ENCODE measurements at regions not wholly inside any gene's neighbourhood (a gene's known extent, or its start where the extent isn't known, plus 50 kb on each side); places are given as distances from the start of the nearest gene placed in this dataset.

DNA sequence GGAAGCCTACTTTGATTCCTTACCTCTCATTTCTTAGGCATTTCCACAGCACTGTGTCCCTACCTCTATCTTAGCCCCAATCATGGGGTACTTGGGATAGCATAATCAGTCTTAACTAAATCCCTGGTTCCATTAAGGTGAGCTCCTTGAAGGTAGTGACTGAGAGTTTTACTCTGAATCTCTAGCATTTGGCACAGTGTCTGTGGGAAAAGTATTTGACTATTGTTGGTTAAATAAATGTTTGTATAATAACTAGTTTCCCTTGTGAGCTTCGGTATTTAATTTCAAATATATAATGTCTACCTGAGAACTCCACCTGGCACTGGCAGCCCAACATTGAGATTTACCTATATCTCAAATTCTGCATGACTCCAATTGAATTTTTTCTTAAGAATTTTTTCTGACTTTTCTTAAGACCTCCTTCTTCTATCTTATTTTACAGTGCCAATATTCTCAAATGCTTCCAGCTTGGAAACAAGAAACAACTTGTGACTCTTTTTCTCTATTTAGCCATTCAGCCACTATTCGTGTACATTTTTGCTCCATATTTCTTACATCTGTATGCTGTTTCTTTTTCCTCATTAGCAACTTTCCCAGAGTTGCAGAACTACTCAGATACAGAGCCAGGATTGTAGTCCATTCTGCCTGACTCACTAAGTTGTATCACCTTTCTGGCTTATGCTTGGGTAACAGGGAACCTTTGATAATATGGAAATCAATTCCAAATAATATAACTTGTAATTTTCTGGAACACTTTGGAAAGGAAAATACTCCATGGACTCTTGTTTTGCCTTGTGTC, 214.0 kb upstream of the NT5C1B start:
- Mint-ChIP-seq H3K27me3 (ENCODE audit: low read depth, poor library complexity) (no peaks in the 10 kb centered on the region), H3K4me1 (peaks cover 22% of the 10 kb centered on the region), H3K36me3 (ENCODE audit: low read depth) (peaks cover 20% of the 10 kb centered on the region), H3K4me3 (no peak overlapping the region), H3K27ac (no peak overlapping the region), H3K9me3 (peaks cover 24% of the 10 kb centered on the region)
- TF ChIP-seq, protein P1, sequence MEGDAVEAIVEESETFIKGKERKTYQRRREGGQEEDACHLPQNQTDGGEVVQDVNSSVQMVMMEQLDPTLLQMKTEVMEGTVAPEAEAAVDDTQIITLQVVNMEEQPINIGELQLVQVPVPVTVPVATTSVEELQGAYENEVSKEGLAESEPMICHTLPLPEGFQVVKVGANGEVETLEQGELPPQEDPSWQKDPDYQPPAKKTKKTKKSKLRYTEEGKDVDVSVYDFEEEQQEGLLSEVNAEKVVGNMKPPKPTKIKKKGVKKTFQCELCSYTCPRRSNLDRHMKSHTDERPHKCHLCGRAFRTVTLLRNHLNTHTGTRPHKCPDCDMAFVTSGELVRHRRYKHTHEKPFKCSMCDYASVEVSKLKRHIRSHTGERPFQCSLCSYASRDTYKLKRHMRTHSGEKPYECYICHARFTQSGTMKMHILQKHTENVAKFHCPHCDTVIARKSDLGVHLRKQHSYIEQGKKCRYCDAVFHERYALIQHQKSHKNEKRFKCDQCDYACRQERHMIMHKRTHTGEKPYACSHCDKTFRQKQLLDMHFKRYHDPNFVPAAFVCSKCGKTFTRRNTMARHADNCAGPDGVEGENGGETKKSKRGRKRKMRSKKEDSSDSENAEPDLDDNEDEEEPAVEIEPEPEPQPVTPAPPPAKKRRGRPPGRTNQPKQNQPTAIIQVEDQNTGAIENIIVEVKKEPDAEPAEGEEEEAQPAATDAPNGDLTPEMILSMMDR (IDR thresholded peaks at IDR 0.05), result no peak
- DNase-seq, result no peak

DNA sequence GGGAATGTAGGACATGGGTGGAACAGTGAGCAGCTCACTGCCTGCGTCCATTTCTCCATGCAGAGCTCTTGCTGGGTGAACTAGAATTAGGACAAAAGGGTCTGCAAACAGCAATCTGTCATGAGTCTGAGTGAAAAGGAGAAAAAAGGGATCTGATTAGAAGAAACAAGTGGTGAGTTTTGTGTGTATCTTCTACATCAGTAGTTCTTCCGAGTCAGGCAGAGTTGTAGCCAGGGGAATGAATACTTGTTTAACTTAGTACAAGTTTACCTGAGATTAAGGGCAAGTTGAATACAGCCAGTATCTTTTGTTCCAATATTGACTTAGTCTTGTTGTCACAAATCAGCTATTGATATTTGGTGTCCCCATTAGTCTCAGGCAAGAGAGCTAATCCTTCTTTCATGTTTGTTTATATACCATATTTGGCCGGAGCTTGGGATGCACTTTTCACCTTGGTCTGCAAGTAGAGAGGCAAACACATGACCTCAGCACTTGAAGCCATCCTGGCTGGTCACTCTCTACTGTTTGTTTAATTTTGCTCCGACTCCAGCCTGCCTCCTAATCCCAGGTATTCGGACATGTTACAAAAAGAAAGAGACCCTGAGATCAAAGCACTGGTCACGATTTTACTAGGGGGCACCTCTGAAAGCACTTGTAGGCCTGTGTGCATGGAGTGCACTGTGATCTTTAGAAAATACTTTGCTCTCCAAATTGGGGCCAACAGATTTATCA, 211.0 kb upstream of the NT5C1B start:
- H3K4me1 Mint-ChIP-seq, result peaks cover 48% of the 10 kb centered on the region
- H3K9me3 Mint-ChIP-seq, result peaks cover 12% of the 10 kb centered on the region
- TF ChIP-seq, protein P1 (IDR thresholded peaks at IDR 0.05), result no peak
- peak overlapping the region; percentile 16 for H3K4me3 Mint-ChIP-seq
- H3K27ac Mint-ChIP-seq, result peak overlapping the region; percentile 14
- no peak for DNase-seq
- H3K36me3 Mint-ChIP-seq (ENCODE audit: low read depth), result peaks cover 14% of the 10 kb centered on the region
- no peaks in the 10 kb centered on the region for H3K27me3 Mint-ChIP-seq (ENCODE audit: low read depth, poor library complexity)

DNA sequence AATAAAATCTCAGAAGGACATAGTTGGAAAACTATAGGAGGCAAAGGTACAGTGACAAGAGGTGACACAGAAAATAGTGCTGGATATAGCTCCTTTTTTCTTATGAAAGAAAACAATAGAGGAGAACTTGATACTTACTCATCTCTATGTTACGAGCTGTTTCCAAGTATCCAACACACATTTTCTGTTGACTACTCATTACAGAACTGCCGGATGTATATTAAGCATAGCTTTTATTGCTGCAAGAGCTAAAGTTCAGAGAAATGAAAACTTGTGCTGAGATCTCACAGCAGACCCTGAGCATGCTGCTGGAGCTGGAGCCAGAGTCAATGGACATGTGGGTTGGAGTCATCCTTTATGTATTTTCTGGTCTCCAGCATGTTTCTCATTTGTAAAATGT, 210.0 kb upstream of the NT5C1B start:
- Mint-ChIP-seq H3K4me1 (peaks cover 58% of the 10 kb centered on the region), H3K4me3 (no peak overlapping the region), H3K27ac (no peak overlapping the region), H3K27me3 (ENCODE audit: low read depth, poor library complexity) (no peaks in the 10 kb centered on the region), H3K36me3 (ENCODE audit: low read depth) (peaks cover 7% of the 10 kb centered on the region), H3K9me3 (peaks cover 3% of the 10 kb centered on the region)
- no peak for DNase-seq
- TF ChIP-seq, protein P1 (IDR thresholded peaks at IDR 0.05), result no peak

DNA sequence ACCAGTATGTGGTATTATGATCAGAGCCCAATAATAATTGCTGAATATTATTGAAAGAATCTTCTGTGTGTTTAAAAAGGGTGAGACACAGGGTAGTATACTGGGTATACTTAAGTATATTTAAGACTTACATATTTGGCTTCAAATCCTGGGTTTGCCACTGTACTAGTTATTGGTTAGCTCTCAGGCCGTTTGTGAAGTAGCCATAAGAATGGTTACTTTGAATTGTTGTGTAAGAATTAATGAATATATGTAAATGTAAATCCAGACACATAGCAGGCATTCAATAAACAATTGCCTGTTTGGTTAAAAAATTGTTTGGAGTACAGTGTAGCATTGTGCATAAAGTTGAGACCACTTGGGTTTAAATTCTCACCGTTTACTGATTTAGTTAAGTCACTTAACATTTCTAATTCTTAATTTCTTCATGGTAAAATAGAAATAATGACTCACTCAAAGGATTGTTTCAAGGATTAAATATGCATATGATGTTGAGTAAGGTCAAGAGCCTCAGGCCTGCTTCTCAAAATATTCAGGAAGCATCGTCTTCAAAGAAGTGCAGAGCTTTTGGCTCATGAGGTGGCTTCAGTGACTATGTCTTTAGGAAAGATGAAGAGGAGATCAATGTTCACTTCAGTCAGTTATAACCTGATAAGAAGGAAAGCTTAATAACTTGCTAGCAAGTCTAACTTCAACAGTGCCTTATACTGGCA, 207.9 kb upstream of the NT5C1B start:
- no peak for DNase-seq
- Mint-ChIP-seq H3K4me1 (peaks cover 79% of the 10 kb centered on the region), H3K27ac (no peak overlapping the region), H3K9me3 (peaks cover 3% of the 10 kb centered on the region), H3K27me3 (ENCODE audit: low read depth, poor library complexity) (no peaks in the 10 kb centered on the region), H3K36me3 (ENCODE audit: low read depth) (peaks cover 7% of the 10 kb centered on the region), H3K4me3 (no peak overlapping the region)
- TF ChIP-seq, protein P1 (IDR thresholded peaks at IDR 0.05), result no peak

- Mint-ChIP-seq H3K36me3 (ENCODE audit: low read depth) (peaks cover 7% of the 10 kb centered on the region), H3K27ac (peak overlapping the region; percentile 96), H3K27me3 (ENCODE audit: low read depth, poor library complexity) (no peaks in the 10 kb centered on the region), H3K9me3 (peaks cover 3% of the 10 kb centered on the region), H3K4me3 (no peak overlapping the region), H3K4me1 (peaks cover 86% of the 10 kb centered on the region)
- TF ChIP-seq, protein P1 (IDR thresholded peaks at IDR 0.05), result no peak
- no peak for DNase-seq
These were observed 206.5 kb upstream of the NT5C1B start for GRCh38 chr2:18795906-18796305.

Measured in nephron progenitor cell (in vitro differentiated cells).